GM19455 (cell line): ENCODE measurements at regions not wholly inside any gene's neighbourhood (a gene's known extent, or its start where the extent isn't known, plus 50 kb on each side); places are given as distances from the start of the nearest gene placed in this dataset.
"Not testable (repeated sequence)": the region's sequence is repeated elsewhere in the genome, so short reads cannot be mapped to it uniquely, and the experiment has no call there.

Experiments
- ATAC-seq: cut with Tn5 transposase; IDR thresholded peaks from one replicate; pipeline ENCODE4 v1.9.1; 2021; ENCODE audit not compliant: unreplicated experiment

DNA sequence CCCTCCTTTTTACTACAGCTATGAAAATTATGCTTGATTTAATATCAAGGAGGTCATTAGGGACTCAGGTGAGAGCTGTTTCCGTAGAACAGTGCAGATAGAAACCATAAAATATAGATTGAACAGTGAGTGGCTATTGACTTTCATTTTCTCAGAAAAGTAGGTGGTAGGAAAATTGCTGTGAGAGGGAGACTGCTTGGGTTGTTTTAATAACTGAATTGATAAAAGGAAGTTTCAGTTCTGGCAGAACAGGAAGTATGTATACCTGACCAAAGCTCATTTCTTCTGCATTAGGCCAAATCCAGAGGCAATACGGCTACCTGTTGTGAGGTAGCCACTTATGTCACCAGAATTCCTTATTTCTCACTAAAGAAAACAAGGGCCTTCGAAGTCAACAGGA, 761.7 kb upstream of the ARRDC3 start:
- no peak for ATAC-seq

DNA sequence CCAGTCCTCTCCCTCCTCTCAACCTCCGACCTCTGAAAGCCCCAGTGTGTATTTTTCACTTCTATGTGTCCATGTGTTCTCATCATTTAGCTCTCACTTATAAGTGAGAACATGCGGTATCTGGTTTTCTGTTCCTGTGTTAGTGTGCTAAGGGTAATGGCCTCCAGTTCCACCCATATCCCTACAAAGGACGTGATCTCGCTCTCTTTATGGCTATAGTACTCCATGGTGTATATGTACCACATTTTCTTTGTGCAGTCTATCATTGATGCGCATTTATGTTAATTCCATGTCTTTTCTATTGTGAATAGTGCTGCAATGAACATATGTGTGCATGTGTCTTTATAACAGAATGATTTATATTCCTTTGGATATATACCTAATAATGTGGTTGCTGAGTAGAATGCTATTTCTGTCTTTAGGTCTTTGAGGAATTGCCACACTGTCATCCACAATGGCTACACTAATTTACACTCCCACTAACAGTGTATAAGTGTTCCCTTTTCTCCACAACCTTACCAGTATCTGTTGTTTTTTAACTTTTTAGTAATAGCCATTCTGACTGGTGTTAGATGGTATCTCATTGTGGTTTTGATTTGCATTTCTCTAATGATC, 749.3 kb upstream of the ARRDC3 start:
- ATAC-seq, result not testable (repeated sequence)

DNA sequence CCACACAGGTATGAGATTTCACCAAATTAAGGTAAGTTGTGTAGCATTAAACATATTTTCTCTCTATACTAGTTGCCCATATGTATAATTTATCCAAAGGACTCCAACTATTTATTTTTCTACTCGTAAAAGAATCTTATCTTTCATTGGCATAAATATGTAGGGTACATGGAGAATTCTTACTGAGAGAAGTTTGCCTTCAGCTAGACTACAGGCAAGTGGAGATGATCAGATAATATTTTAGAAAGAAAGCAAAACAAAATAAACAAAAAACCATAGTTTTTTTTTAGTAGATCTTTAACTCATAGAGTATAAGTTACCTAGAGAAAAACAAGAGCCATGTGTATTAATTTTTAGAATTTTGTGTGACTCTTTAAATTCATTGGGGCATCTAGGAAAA, 743.1 kb upstream of the ARRDC3 start:
- no peak for ATAC-seq

DNA sequence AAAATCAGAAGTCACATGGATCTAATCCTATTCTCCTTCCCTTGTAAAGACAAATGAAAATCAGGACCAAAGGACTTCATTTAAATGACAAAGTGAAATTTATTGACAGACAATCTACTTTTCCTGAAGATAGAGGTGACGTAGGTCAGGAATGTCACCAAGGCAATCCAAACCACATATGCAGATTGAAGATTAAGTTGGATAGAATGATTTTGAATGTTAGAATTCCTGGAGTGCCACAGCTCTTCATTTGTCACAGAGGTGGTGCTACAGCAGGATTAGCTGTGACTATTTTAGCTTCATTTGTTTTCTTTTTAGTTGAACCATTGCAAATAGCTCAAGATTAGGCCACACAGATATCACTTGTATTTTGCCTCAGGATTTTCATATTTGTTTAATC, 736.0 kb upstream of the ARRDC3 start:
- no peak for ATAC-seq

DNA sequence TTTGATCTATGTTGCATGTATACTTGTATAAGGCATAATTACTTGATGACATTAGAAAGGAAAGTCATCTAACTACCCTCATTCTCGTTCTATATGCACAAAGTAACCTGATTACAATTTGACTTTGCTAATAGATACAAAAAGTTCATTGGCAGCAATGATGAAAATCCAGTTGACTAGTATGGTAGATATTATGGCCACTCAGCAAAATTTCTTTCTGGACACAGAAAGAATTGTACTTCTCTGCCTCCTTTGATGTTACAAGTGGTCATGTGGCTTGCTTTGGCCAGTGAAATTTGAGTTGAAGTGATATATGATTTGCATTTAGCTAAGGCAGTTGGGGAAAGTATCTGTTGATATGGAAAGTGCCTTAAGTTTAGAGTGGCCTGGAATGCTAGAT, 723.7 kb upstream of the ARRDC3 start:
- no peak for ATAC-seq

DNA sequence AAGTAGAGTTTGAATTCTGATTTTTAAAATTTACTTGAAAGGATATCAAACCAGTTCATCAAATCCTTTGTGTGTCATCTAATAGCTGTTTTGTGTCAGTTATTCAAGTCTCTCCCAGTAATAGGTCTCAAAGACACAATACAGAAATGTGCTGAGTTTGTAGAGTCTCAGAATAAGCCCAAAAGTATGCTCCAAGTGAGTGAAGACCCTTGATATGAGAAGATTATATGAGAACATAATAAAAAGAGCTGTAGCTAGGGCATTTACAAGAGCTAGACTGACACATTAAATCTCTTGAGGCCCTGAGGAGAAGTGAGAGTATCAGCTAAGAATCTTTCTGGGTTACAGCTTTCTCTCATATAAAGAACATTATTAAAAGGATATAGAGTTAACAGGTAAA, 721.0 kb upstream of the ARRDC3 start:
- ATAC-seq, result no peak

DNA sequence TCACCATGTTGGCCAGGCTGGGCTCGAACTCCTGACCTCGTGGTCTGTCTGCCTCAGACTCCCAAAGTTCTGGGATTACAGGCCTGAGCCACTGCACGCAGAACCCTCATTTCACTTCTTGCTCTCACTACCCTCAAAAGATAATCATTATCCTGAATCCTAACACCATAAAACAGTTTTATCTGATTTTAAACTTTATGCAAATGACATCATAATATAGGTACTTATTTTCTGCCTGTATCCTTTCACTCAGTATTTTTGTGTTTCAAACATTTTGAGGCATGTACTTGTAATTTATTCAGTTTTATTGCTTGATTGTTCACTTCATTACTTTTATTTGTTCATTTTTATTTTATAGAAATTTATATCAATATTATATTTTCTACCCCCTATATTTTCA, 719.2 kb upstream of the ARRDC3 start:
- ATAC-seq, result no peak

DNA sequence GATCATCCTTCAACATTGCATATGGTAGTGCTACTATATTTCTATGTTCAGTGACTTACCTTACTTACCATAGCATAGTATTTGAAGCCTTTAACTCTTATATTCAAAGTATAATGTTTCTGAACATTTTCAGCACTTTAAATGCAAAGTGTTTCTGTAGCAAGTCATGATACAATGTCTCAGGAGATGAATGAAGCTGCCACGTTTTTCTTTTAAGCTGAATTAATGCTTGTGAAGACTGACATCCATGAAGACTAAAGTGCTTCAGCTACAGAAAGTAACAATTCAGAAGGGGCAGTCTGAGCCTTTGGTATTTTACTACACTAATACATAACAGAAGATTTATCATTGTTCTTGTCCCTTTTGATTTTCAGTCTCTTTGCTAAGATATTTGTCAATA, 709.1 kb upstream of the ARRDC3 start:
- ATAC-seq, result no peak

DNA sequence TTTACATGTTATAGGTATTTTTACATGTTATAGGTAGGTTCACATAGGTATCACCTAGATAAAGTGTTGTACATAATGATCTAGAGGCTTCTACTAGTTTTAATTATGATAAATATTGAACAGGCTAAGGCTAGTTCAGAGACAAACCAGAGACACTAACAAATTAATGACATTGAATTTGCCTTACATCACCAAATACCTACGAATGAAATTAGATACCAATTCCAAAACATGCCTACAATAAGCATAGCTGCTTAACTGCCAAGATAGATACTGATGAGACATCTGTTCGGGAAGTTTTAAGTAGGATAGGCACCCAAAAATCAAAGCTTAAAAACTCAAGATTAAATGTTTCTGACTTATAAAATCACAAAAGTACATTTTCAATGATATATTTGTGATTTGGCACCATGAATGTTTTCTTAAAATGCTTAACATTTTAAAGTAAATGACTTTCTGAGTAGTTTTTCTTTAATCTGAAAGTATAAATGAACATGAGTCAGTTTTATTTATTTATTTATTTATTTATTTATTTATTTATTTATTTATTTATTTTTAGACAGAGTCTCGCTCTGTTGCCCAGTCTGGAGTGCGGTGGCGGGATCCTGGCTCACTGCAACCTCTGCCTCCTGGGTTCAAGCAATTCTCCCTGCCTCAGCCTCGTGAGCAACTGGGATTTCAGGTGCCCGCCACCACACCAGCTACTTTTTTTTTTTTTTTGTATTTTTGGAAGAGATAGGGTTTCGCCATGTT, 703.1 kb upstream of the ARRDC3 start:
- no peak for ATAC-seq

DNA sequence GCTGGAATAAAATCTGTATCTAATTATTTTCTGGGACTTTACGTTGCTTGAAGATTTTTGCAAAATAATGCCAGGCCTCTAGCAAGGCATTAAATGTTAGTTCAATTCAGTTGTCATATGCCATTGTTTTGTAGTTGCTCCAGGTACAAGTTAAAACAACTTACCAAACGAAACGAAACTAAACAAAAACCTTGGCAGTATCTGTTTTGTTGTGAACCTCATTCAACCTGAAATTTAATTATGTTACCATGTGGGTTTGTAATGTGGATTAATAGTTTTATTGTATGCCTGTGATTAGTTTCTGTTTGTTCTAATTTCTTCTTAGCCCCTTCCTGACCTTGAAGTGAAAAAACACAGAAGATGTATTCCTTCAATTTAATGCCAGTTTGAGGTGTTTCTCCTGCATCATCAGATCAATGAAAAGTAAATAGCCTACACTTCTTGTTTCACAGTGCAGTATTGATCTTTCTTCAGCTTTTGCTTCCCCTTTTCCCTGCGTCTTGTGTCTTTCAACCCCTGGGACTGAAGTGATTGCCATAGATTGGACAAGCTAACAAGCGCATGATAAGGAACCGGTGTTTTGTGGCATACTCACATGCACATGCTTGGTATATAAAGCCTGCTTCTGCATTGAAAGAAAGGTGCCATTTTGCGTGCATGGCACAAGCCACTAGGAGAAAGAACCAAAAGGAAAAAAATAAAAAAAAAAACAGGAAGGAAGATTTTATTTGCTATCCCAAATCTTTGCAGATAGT, 699.0 kb upstream of the ARRDC3 start:
- no peak for ATAC-seq

DNA sequence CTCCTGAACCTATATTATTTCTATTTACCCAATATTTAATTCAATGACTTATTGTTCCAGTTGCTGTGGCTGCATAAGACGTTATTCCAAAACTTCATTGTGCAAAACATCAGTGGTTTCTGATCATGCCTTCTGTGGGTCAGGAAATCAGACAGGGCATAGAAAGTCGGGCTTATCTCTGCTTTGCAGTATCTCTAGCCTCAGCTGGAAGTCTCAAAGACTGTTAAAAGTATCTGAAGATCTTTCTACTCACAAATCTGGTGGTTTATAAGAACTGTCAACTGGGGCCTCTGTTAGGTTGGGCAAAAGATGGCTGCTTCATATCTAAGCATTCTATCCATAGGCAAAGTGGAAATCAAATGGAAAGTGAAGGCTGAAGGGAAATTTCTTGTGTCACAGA, 687.7 kb upstream of the ARRDC3 start:
- no peak for ATAC-seq

DNA sequence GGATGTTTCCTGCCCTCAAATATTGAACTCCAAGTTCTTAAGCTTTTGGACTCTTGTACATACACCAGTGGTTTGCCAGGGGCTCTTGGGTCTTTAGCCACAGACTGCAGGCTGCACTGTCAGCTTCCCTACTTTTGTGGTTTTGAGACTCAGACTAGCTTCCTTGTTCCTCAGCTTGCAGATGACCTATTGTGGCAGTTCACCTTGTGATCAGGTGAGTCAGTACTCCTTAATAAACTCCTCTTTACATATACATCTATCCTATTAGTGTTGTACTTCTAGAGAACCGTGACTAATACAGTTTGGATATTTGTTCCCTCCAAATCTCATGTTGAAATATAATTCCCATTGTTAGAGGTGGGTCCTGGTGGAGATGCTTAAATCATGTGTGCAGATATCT, 681.9 kb upstream of the ARRDC3 start:
- no peak for ATAC-seq

DNA sequence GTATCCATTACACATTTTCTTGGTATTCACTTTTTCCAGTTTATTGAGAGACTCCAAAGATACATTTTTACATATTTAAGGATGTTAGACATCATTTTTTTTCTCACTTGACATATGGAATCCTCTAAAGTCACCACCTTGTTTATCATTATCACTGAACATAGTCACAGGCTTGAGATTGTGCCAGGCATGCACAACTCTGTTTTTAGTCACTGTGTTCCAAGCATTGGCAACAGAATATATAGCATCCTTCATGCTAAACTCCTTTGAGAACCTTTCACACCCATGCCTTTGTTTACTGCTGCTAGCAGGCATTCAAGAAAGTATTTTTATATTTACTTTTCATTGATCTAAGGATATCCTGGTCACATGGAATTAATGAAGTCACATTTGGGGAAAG, 668.6 kb upstream of the ARRDC3 start:
- no peak for ATAC-seq

DNA sequence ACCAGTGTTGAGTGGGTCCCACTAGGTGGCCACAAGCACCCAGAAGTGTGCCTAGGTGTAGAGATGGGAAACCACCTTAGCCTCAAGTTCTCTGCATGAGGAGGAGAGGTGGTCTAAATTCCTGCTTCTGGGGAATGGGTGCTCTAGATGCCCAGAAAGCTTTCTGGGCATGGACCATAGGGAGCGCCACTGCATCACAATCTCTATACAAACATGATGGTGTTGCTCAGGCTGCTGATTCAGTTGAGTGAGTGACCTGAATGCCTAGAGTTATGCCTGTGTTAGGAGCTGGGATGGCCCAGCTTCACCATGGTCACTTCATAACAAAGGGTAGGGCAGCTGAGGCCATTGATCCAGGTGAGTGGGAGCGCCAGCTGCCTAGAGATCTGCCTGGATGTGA, 667.9 kb upstream of the ARRDC3 start:
- no peak for ATAC-seq

DNA sequence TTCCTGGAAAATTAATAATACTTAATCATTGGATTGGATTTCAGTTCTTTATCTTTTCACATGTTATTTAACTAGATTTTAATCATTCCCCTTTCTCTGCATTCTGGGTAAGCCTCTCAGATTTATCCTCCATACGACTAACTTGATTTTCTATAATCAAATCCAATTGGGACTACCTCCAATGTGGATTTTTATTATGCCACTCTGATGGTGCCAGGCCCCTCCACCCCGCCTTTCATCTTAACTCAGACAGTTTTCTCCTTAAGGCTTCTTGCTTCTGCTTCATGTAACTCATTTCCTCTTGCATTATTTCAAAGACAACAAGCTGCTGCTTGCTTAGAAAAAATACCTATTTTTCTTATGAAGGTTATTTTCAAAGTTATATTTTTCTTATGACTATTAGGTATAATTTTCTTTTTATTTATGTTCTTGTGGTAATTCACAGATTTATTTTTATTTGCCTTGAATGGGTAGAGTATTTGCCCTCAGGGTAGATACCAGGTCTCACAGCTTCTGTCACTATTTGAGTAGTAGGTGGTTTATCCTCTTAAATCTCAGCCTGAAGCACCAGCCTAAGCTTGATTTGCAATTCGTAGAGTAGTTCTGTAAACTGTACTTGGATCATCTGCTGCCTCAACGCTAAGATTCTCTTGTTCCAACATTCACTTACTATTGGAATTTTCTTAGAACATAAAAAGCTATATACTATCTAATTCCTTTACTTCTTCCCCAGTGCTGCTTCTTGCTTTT, 659.0 kb upstream of the ARRDC3 start:
- ATAC-seq, result no peak

DNA sequence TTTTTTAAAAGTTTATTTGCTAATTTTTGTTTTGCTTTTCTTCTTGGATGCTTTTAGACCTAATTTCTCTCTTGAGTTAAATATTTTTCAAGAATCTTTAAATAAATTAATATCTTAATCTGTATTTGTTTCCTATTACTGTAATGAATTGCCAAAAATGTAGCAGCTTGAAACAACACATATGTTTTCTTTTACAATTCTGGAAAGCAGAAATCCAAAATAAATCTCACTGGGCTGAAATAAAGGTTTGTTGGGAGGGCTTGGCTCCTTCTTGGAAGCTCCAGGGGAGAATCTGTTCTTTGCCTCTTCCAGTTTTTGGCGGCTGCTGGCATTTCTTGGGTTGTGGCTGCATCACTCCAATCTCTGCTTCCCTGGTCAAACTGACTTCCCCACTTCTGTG, 658.1 kb upstream of the ARRDC3 start:
- ATAC-seq, result no peak

DNA sequence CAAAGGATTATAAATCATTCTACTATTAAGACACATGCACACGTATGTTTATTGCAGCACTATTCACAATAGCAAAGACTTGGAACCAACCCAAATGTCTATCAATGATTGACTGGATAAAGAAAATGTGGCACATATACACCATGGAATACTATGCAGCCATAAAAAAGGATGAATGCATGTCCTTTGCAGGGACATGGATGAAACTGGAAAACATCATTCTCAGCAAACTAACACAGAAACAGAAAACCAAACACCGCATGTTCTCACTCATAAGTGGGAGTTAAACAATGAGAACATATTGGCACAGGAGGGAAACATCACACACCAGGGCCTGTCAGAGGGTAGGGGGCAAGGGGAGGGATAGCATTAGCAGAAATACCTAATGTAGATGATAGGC, 646.7 kb upstream of the ARRDC3 start:
- not testable (repeated sequence) for ATAC-seq

DNA sequence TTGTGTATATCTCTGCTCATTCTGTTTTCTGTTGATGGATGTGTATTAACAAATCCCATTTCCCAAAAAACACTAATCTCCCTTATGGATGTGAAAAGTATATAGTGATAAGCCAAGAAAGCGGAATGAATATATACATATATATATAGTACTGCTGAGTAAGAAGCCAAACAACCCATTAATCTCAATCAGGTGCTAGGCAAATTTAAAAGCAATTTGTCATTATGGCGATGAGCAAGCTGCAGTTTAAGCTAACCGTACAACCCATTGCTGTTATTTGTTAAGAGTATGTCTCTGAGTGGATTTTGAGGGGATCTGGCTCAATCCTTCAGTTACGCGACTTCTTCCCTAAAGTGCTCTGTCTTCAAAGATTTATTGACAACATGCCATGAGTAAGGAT, 640.4 kb upstream of the ARRDC3 start:
- ATAC-seq, result no peak

DNA sequence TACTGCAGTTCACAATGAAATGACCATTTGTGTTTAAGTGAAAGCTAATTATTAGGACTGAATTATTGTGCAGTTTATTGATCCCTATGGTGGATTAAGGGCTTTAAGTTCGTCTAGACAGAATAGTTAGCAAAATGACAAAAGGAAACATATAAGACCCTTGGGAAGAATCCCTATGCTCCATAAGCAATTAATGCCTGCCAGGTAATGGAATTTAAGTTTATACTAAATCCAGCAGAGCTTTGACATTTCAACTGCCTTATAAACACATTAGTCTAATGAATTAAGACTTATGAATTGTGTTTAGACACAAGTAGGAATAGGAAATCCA, 640.0 kb upstream of the ARRDC3 start:
- no peak for ATAC-seq

DNA sequence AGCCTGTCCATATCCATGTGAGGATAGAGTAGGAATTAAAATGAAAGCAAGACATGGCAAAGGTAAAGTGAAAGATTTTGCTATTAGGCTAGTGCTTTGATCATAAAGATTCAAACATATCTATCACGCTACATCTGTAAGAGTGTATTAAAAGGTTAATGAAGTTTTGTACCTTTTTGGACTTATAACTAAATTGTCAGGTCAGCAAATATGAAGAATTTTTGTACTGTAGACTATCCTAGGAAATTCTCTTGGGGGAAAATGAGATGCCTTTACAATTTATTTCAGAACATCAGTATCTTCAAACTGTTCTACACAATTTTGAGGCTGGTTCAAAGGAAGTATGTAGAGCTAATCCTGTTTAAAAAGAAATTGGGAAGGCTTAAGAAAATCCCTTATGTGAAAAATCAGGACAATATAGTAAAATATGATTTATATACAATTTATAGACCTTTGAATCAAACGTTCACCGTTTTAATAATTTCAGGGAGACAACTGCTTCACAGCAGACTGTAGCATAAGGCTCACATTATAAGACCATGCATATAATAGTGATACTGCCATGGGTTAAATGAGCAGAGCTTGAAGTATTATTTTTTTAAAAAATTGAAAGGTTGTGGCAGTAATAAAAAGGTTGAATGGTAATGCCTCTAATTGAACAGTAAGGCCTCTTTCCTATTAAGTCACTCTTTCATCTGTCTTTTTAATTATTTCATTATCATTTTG, 639.5 kb upstream of the ARRDC3 start:
- no peak for ATAC-seq

DNA sequence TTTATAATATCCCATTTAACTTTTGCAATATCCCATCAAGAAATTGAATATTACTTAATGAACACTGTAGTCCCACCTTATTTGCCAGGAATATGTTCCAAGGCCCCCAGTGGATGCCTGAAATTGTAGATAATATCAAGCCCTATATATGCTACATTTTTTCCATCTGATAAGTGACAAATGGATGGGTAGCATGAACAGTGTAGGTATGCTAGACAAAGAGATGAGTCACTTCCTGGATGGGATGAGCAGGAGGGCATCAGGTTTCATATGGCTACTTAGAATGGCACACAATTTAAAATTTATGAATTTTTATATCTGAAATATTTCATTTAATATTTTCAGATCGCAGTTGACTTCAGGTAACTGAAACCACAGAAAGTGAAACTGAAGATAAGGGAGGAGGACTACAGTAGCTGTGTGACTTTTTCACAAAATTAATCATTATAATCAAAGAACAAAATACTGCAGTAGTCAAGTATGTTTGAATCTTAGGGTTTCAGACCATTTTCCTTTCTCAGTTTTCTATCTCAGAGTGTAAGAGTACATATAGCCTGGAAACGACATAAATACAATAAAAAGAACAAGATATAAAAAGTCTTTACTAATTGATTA, 636.4 kb upstream of the ARRDC3 start:
- ATAC-seq, result no peak
